ENCODE measurements at regions not wholly inside any gene's neighbourhood (a gene's known extent, or its start where the extent isn't known, plus 50 kb on each side); places are given as distances from the start of the nearest gene placed in this dataset.
"Not testable (repeated sequence)": the region's sequence is repeated elsewhere in the genome, so short reads cannot be mapped to it uniquely, and the experiment has no call there.

DNA sequence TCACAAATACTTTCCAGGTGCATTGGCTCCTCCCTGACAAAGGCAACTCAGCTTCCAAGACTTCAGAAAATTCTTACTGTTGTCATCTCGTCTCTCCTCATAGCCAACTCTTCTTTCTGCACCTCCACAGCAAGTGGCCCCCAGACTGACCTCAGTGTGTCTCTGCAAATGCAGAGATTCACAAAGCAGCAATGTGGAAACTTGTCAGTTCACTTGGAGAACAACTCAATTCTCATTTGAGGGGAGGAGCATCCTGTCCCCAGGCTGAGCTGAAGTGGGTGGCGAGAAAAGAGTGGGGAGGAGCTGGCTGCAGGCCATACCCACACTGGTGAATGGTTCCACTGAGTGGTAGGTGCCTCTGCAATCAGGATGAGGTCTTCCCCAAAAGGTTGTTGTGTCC lies 248.7 kb upstream of the IL12A start:
- DNase-seq: no peak

DNA sequence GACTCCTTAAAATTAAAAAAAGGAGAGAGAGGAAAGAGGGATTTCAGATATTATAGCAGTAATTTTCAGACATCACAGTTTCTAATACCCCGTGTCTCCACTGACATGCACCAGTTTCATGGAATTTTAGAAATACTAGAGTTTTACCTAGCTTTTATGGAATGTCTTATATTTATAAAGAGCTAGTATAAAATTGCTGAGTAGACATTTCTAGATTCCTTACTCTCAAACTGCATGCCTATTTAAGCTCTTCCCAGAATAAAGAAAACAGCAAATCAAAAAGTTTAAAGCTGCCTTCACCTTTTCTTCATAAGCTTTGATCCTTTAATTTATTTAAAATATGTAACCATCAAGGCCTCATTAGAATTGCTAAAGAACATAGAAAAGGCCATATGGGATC lies 247.4 kb upstream of the IL12A start:
- DNase-seq: no peak

DNA sequence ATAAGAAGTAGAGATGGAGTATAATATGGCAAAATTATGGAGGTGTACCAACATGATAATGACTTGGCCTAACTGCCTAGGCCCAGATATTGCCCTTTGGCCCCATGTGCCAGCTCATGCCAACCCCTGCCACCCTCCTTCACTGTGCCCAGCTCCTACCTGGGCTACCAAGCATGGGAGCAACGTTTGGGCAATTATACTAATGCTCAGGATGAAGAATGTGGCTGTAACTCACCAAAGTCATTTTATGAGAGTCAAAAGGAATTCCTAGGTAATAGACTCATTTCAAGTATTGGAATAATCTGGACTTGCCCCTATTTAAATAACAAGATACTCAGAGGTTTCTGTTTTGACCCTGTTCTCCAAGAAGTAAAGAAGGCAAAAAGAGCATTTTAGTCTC lies 240.2 kb upstream of the IL12A start:
- DNase-seq: no peak

- DNase-seq: no peak
Observed at GRCh38 chr3:159749406-159749805, 239.2 kb upstream of the IL12A start.

- no peak for DNase-seq
Observed at GRCh38 chr3:159751146-159751545, 237.5 kb upstream of the IL12A start.

DNA sequence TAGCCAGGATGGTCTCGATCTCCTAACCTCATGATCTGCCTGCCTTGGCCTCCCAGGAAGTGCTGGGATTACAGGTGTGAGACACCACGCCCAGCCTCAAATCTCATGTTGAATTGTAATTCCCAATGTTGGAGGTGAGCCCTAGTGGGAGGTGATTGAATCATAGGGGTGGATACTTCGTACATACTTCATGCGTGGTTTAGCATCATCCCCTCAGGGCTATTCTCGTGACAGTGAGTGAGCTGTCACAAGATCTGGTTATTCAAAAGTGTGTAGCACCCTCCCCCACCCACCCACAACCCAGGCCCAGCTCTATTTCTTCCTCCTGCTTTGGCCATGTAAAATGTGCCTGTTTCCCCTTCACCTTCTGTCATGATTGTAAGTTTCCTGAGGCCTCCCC lies 236.9 kb upstream of the IL12A start:
- no peak for DNase-seq

DNA sequence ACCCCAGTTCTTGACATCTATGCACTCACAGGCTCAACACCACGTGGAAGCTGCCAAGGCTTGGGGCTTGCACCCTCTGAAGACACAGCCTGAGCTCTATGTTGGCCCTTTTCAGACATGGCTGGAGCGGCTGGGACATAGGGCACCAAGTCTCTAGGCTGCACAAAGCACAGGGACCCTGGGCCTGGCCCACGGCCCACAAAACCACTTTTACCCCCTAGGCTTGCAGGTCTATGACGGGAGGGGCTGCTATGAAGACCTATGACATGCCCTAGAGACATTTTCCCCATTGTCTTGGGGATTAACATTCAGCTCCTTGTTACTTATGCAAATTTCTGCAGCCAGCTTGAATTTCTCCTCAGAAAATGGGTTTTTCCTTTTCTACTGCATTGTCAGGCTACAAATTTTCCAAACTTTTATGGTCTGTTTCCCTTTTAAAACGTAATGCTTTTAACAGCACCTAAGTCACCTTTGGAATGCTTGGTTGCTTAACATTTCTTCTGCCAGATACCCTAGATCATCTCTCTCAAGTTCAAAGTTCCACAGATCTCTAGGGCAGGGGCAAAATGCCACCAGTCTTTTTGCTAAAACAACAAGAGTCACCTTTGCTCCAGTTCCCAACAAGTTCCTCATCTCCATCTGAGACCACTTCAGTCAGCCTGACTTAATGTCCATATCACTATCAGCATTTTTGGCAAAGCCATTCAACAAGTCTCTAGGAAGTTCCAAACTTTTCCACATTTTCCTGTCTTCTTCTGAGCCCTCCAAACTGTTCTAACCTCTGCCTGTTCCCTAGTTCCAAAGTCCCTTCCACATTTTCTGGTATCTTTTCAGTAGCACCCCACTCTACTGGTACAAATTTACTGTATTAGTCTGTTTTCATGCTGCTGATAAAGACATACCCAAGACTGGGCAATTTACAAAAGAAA lies 232.1 kb upstream of the IL12A start:
- not testable (repeated sequence) for DNase-seq

GRCh38 chr3:159757341-159758060 lies 231.1 kb upstream of the IL12A start:
- DNase-seq: no peak

DNA sequence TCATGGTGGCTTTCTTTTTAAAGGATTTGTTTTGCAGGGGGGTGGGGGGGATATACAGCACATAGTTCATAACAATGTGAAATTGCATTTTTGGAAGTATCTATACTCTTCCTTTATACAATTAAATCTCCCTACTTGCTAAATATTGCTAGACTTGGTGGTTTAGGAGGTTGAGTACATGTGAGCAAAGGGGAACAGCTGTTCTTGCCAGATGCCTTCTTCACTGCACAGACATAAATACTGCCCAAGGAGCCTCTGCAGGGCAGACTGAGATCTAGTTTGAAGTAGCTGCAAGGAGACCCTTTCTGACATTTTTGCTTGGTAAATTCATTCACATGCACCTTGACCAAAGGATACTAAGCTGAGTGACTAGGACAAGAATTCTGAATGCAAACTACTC lies 228.6 kb upstream of the IL12A start:
- DNase-seq: no peak

GRCh38 chr3:159761369-159761768 lies 227.3 kb upstream of the IL12A start:
- DNase-seq: no peak

DNA sequence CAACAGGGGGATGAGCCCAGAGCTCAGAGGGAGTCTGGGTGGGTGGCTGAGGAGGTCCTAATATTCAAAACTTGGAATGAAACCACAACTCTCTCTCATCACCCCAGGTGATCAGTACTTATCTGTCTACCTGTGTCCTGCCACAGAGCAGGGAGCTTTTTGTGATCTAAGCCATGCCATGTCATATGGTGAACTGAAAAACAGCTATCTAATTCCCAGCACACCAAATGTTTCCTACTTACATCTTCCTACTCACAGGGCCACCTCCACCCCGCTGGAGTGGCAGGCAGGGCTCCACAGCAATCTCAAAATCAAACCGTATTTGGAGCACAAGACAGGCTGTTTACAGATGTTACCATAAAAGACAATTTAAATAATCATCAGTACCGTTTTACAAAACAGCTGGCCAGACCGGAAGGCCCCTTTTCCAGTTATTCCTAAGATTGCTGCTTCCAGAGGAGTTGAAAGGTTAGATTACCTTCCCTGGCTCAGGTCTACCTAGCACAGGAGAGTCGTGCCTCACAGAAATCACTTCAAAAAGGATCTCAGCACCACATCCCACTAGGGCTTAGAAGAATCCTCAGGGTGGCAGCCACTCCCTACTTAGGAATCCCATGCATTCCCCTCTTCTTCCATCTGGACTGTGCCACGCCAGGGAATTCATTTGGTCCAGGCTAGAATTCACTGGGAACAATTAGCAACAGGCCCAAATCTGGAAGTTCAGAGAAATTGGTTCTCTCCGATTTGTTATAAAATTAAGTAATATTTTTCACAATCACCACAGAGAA lies 226.6 kb upstream of the IL12A start:
- DNase-seq: no peak

DNA sequence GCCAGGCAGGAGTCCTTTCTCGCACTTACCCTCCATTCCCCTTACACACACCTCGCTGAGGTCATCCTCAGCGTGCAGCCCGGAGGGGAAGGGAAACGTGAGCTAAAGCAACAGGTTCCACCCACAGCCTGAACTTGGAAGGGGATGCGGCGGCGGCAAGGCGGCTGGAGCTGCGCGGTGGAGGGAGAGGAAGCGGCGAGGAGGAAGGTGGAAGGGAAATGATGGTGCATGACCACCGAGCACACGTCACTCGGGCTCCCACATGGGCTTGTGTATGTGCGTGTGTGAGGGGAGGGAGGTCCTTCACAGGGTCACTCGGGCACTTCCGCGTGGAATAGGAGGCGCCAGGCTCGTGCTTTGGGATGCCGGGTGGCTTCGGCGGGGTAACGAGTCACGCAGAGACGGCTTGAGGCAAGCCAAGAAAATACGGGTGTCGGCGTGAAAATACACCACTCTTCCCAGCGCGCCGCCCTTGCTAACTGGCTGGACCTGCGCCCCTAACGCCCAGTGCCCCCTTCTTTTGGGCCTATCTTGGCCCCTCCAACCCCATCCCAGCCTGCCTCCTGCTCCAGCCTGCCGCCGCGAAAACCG lies 225.5 kb upstream of the IL12A start:
- DNase-seq: peak in 1 of 5 donors; percentile 42

- DNase-seq: peak in 1 of 5 donors; percentile 27
Observed at GRCh38 chr3:159763602-159764489, 224.8 kb upstream of the IL12A start.

GRCh38 chr3:159764490-159765029 lies 224.1 kb upstream of the IL12A start:
- no peak for DNase-seq

DNA sequence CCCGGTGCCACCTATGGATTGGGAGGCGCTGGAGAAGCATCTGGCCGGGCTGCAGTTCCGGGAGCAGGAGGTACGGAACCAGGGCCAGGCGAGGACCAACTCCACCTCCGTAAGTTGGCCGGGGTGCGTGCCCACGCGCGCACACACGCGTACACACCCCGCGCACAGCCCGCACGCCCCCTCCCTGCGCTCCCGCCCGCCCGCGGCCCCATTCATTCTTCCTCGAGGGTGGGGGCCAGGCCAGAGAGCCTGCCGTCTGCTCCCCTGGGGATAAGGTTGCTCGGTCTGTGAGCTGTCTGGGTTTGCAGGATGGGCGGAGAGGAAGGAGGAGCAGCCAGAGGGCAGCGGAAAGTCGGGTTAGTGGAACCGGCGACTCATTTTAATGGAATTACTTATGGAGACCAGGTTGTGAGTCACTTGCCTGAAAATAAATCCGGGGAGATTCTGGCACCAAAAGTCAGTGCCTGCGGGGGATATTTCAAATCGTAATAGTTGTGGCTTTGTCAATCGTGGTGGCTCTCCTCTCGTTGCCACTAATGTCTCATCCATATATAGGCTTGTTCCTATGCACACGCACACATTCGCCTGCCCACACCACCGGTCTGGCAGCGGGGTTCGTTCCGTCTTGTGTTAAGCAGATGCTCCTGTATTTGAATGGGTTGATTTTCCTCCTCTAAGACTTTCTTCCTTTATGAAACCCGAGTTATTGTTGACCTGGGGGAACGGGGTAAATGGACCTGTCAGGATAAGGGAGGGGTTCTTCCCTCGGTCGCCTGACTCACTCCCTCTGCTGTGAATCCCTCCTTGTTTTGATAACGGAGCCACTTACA lies 223.4 kb upstream of the IL12A start:
- DNase-seq: no peak

DNA sequence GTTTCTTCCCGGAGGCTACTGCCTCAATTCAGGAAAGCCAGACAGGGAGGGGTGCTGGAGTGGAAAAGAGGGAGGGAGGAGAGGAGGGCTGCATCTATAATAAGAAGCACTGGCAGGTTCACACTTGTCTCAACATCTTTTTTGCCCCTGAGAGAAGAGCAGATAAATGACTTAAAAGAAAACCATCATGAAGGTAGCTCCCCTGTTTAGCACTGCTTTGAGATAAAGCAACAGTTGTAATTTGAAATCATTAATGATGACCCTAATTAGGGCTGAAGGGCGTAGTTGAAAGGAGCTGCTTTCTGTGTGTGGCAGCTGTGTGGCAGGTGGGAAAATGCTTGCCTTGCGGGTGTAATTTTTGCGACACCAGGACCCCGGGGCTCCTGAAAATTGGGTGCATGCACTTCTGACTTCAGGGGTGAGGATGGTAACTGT lies 222.8 kb upstream of the IL12A start:
- DNase-seq: no peak

- DNase-seq: no peak
Observed at GRCh38 chr3:159766563-159767185, 222.0 kb upstream of the IL12A start.

DNA sequence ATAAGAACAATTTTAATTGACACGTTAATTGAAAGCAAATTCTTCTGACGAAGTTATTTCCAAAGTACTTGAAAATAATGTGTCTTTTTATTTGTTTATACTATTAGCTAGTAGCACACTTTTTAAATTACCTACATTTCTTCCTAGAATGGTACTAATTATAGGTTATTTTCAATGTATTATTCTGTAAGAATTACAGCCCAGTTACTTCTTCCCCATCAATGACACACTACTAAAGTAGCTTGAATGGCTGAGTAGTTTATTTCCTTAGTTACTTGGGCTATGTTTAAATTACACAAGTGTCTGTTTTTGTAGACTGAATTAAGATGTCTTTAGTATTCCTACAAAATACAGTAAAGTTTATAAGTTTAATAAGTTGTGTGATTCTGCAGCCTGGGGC lies 217.6 kb upstream of the IL12A start:
- no peak for DNase-seq

DNA sequence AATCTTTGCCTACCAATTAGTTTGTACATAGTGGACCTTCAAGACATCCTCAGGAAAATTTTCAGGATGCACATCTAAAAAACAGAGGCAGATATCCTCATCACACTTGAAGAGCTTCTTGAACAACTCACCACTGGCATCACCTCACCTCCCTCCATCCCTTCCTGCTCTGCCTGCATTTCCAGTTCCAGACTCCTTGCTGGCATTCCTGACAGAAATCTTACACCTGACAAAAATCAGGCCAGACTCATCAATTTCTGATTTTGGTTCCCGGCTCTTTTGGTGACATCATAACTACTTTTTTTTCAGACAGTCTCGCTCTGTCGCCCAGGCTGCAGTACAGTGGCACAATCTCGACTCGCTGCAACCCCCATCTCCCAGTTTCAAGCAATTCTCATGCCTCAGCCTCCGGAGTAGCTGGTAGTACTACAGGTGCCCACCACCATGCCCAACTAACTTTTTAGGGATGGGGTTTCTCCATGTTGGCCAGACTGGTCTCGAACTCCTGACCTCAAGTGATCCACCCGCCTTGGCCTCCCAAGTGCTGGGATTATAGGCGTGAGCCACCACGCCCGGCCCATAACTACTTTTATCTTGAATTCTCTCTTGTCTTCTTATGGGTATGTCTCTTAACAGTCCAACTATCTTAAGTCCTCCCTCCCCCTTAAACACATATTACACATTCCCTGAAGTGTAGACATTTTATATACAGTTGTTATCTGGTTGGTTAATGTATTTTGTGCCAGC lies 216.6 kb upstream of the IL12A start:
- DNase-seq: no peak

Data from T-helper 1 cell (primary cell).